Smooth muscle cell (in vitro differentiated cells): ENCODE measurements at regions not wholly inside any gene's neighbourhood (a gene's known extent, or its start where the extent isn't known, plus 50 kb on each side); places are given as distances from the start of the nearest gene placed in this dataset.

Experiments used
- DNase-seq: peaks from one replicate; lab custom pipeline; 2025; ENCODE audit not compliant: unreplicated experiment; lab: John Stamatoyannopoulos, UW
- H2AFZ ChIP-seq: fragments of 200-600 bp; sonication (generic); 2 replicates; pipeline ENCODE4 v1.6.0; 2016; ENCODE audit warnings: antibody characterized with exemption, low read depth, mild to moderate bottlenecking
- H3F3A ChIP-seq: fragments of 200-600 bp; sonication (generic); 2 replicates; pipeline ENCODE4 v1.6.0; 2017; ENCODE audit warnings: antibody characterized with exemption, low read depth
- H3K27ac ChIP-seq: fragments of 200-600 bp; sonication (generic); 2 replicates; pipeline ENCODE4 v1.5.1; 2016; ENCODE audit warnings: low read depth, mild to moderate bottlenecking
- H3K27me3 ChIP-seq: fragments of 200-600 bp; sonication (generic); 2 replicates; pipeline ENCODE4 v1.6.1; 2016; ENCODE audit warnings: low read depth, mild to moderate bottlenecking
- H3K36me3 ChIP-seq: fragments of 200-600 bp; sonication (generic); 2 replicates; pipeline ENCODE4 v1.5.1; 2016; ENCODE audit warnings: low read depth
- H3K4me1 ChIP-seq: fragments of 200-600 bp; sonication (generic); 2 replicates; pipeline ENCODE4 v1.5.1; 2016; ENCODE audit warnings: low read depth
- H3K4me2 ChIP-seq: fragments of 200-600 bp; sonication (generic); 2 replicates; pipeline ENCODE4 v1.6.0; 2016; ENCODE audit warnings: mild to moderate bottlenecking
- H3K4me3 ChIP-seq: fragments of 200-600 bp; sonication (generic); 2 replicates; pipeline ENCODE4 v1.5.1; 2016; ENCODE audit warnings: mild to moderate bottlenecking
- H3K79me2 ChIP-seq: fragments of 200-600 bp; sonication (generic); 2 replicates; pipeline ENCODE4 v1.6.0; 2016; ENCODE audit warnings: low read depth, mild to moderate bottlenecking
- H3K9ac ChIP-seq: fragments of 200-600 bp; sonication (generic); 2 replicates; pipeline ENCODE4 v1.6.0; 2016; ENCODE audit warnings: low read depth
- H3K9me3 ChIP-seq: fragments of 200-600 bp; sonication (generic); replicated peaks from 2 replicates; pipeline ENCODE4 v1.5.1; 2016; ENCODE audit warnings: low read depth
- H4K20me1 ChIP-seq: fragments of 200-600 bp; sonication (generic); 2 replicates; pipeline ENCODE4 v1.6.0; 2016; ENCODE audit warnings: low read depth
- WGBS: methylation state at CpG from one replicate; pipeline ENCODE4 v1.1.7; 2016; ENCODE audit warnings: low lambda C conversion rate; 5-methylcytosine and 5-hydroxymethylcytosine counted together
- TF ChIP-seq, protein P1 (sequence below): fragments of 200-600 bp; sonication (generic); IDR thresholded peaks from 2 replicates; pipeline ENCODE4 v1.5.1; 2017; ENCODE audit warnings: borderline replicate concordance, mild to moderate bottlenecking, antibody characterized with exemption; ENCODE audit not compliant: insufficient read depth, poor library complexity, severe bottlenecking

DNA sequence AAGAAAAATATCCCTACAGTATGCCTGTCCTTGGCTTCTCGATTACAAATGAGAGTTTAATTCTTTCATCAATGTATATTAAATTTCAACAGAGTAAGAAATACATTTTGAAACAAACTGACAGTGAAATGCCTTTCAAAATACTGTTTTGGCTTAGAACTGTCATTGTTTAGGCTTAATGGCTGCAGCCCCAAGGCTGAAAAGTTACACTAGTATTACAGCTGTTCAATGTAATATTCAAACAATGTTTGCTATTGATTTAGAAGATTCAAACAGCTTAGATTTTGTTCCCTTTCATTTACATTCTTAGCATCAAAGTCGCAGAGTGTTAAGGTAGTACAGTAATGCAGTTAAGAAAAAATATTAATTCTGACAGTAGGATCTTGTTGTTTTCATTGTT is 882.9 kb upstream of the ADGRL2 start:
- no peaks in the 10 kb centered on the region for H3K79me2 ChIP-seq
- no peaks in the 10 kb centered on the region for H4K20me1 ChIP-seq
- H3K27me3 ChIP-seq = no peaks in the 10 kb centered on the region
- H3K9ac ChIP-seq = no peak overlapping the region
- WGBS = 94% methylated on average over 2 of the region's 2 CpGs
- H3F3A ChIP-seq = no peaks in the 10 kb centered on the region
- H2AFZ ChIP-seq = no peak overlapping the region
- H3K36me3 ChIP-seq = no peaks in the 10 kb centered on the region
- no peaks in the 10 kb centered on the region for H3K9me3 ChIP-seq
- TF ChIP-seq, protein P1, sequence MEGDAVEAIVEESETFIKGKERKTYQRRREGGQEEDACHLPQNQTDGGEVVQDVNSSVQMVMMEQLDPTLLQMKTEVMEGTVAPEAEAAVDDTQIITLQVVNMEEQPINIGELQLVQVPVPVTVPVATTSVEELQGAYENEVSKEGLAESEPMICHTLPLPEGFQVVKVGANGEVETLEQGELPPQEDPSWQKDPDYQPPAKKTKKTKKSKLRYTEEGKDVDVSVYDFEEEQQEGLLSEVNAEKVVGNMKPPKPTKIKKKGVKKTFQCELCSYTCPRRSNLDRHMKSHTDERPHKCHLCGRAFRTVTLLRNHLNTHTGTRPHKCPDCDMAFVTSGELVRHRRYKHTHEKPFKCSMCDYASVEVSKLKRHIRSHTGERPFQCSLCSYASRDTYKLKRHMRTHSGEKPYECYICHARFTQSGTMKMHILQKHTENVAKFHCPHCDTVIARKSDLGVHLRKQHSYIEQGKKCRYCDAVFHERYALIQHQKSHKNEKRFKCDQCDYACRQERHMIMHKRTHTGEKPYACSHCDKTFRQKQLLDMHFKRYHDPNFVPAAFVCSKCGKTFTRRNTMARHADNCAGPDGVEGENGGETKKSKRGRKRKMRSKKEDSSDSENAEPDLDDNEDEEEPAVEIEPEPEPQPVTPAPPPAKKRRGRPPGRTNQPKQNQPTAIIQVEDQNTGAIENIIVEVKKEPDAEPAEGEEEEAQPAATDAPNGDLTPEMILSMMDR = no peak
- no peak overlapping the region for H3K27ac ChIP-seq
- no peaks in the 10 kb centered on the region for H3K4me1 ChIP-seq
- no peak overlapping the region for H3K4me3 ChIP-seq
- no peak for DNase-seq
- H3K4me2 ChIP-seq = no peak overlapping the region

DNA sequence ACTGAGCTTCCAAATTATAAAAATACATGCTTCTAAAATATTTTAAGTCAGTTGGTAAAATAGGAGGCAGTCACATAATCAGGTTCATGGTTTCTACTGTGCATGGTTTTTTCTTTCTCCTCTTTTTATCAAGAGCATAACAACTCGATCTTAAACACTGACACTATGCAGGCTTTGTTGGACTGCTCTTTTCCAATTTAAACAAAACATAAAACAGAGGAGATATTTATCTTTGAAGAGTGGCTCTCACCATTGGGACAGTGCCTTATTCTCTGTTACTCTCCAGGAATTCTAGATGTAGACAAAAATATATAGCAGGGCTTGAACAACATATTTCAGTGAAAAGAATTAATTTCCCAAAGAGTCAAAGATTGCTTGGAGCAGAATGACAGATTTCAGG is 883.5 kb upstream of the ADGRL2 start:
- H3K9ac ChIP-seq = no peak overlapping the region
- no peaks in the 10 kb centered on the region for H3K79me2 ChIP-seq
- H3K27me3 ChIP-seq = no peaks in the 10 kb centered on the region
- TF ChIP-seq, protein P1 = no peak
- no peak overlapping the region for H2AFZ ChIP-seq
- no peaks in the 10 kb centered on the region for H3F3A ChIP-seq
- no peaks in the 10 kb centered on the region for H3K9me3 ChIP-seq
- H3K4me1 ChIP-seq = no peaks in the 10 kb centered on the region
- 46% methylated on average over 1 of the region's 1 CpG for WGBS
- H3K27ac ChIP-seq = no peak overlapping the region
- H3K4me2 ChIP-seq = no peak overlapping the region
- no peak for DNase-seq
- no peaks in the 10 kb centered on the region for H4K20me1 ChIP-seq
- H3K4me3 ChIP-seq = no peak overlapping the region
- no peaks in the 10 kb centered on the region for H3K36me3 ChIP-seq

DNA sequence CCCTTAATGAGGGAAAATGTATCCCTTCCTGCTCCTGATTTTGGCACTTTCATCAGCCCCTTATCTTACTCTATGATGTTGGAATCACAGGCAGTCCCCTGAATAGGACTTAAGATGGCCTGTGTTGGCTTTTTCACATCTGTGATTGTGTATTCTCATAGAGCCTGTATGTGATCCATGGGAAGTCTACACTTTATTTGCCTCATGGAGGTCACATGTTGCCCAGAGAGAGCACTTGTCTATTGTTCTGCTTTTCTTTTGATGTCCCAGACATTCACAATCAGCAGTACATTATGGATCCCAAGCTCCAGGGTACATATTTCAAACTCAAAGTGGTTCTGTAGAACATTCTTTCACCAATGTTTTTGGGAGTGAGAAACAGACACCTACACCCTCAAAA is 885.2 kb upstream of the ADGRL2 start:
- H3K36me3 ChIP-seq = no peaks in the 10 kb centered on the region
- no peaks in the 10 kb centered on the region for H4K20me1 ChIP-seq
- no peak overlapping the region for H3K9ac ChIP-seq
- H3K4me1 ChIP-seq = no peaks in the 10 kb centered on the region
- no peak overlapping the region for H3K4me3 ChIP-seq
- TF ChIP-seq, protein P1 = no peak
- H3K79me2 ChIP-seq = no peaks in the 10 kb centered on the region
- DNase-seq = no peak
- H3K27me3 ChIP-seq = no peaks in the 10 kb centered on the region
- no peak overlapping the region for H3K4me2 ChIP-seq
- H3K27ac ChIP-seq = no peak overlapping the region
- no peaks in the 10 kb centered on the region for H3K9me3 ChIP-seq
- no peak overlapping the region for H2AFZ ChIP-seq
- no peaks in the 10 kb centered on the region for H3F3A ChIP-seq

DNA sequence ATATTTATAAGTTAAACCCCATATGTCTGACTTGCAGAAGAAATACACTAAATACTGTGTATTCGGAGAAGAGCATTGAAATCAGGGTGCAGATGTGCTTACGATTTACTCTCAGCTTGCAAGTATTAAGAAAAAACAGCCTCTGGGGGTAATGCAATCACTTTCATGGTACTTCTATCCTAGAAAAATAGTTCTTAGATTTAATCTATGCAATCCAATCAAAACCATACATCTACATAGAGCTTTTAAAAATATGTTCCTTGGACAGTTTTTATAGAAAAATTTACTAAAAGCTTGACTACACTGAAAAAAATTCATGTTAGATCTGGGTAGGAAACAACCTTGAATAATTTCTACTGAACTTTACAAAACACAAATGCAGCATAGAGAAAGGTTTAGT is 890.3 kb upstream of the ADGRL2 start:
- no peaks in the 10 kb centered on the region for H3F3A ChIP-seq
- no peaks in the 10 kb centered on the region for H3K36me3 ChIP-seq
- no peak overlapping the region for H3K4me3 ChIP-seq
- H3K4me2 ChIP-seq = no peak overlapping the region
- H3K79me2 ChIP-seq = no peaks in the 10 kb centered on the region
- H3K9me3 ChIP-seq = no peaks in the 10 kb centered on the region
- TF ChIP-seq, protein P1 = no peak
- DNase-seq = no peak
- H3K4me1 ChIP-seq = no peaks in the 10 kb centered on the region
- WGBS = 97% methylated on average over 2 of the region's 2 CpGs
- no peak overlapping the region for H3K9ac ChIP-seq
- no peaks in the 10 kb centered on the region for H3K27me3 ChIP-seq
- no peaks in the 10 kb centered on the region for H4K20me1 ChIP-seq
- H3K27ac ChIP-seq = no peak overlapping the region
- H2AFZ ChIP-seq = no peak overlapping the region
